ENCODE measurements at regions not wholly inside any gene's neighbourhood (a gene's known extent, or its start where the extent isn't known, plus 50 kb on each side); places are given as distances from the start of the nearest gene placed in this dataset.

DNA sequence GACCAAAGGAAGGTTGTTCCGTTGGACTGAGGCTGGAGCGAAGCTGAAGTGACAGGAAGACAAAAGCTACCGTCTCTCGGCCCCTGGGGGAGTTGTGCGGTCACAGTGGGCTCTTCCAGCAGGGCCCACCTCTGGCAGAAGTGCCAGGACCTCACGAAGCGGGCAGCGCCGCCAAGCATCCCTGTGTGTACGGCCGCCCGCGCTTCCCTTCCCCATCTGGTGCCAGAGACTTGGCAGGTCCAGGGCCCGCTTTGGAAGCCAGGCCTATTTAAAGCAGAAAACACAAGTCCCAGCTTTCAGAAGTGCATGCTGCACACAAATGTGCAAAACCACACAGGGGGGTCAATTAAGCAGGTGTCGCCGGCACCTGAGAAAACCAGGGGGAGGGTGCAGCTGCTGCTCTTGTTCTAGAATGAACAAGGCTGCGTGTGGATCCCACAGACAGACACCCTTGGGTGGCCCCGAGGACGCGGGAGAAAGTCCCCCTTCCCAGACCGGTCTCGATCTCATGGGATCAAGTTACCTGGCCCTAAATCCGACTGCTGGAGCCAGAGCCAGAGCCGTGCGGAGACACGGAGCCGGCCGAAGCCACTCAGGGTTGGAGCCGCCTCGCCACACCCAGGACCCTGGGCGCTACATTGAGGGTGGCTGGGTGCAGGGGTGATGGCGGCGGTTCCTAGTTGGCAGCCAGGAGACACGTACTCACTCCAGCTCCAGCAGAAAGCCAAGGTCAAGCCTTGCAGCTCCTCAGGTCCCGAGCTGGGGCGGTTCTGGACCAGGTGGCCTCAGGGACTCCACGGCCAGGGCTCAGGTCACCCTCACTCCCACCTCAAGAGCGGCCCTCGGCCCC is 51.8 kb upstream of the PPP2R2D start:
- no peaks in the 10 kb centered on the region for H3K36me3 ChIP-seq (ENCODE audit: control insufficient read depth, insufficient read depth, low read length)
- H3K4me3 ChIP-seq (ENCODE audit: low read depth, low read length): no peak overlapping the region
- CTCF ChIA-PET: no interaction called here
- TF ChIP-seq CTCF (IDR thresholded peaks at IDR 0.05; ENCODE audit: insufficient read depth, low read depth, low read length): no peak
- H3K27me3 ChIP-seq (ENCODE audit: control insufficient read depth, insufficient read depth, low read length): no peaks in the 10 kb centered on the region
- no peak for DNase-seq (ENCODE audit: low read depth)
- POLR2A ChIA-PET: no interaction called here

DNA sequence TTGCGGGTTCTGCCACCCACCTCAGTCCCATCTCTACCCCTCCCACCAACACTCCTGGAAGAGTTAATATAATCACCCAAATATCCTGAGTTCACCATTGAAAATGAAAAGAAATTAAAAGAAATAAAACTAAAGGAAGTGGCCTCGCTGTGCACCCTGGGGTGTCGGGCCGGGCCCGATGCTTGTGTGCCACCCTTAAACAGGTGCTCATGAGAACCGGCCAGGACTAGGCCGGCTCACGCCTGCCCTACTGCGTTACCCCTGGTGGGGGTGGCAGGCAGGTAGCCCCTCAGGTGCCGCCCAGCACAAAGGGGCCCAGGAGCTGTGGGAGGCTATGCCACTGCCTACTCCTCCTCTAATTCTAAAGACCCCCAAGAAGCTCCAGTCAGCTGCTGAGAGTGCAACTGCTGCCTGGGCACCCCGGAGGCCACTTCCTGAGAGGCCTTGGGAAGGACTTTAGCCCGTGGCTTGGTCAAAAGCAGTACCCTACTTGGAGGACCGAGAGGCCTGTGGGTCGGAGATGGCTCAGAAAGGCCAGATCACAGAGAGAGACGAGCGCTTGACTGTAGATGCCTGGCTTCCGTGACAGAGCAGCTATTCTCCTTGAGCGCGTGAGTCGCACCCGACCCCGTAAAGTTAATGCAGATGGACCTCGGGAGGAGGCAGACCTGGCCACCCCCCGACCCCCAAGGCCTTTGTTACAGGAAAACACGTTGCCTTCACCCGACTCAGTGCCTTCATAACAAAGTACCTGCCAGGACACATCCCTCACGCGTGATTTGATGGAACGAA is 51.0 kb upstream of the PPP2R2D start:
- Histone ChIP-seq H3K27me3 (ENCODE audit: control insufficient read depth, insufficient read depth, low read length) (no peaks in the 10 kb centered on the region), H3K36me3 (ENCODE audit: control insufficient read depth, insufficient read depth, low read length) (no peaks in the 10 kb centered on the region), H3K4me3 (ENCODE audit: low read depth, low read length) (no peak overlapping the region)
- no peak for DNase-seq (ENCODE audit: low read depth)
- no peak for TF ChIP-seq CTCF (IDR thresholded peaks at IDR 0.05; ENCODE audit: insufficient read depth, low read depth, low read length)
- POLR2A ChIA-PET: no interaction called here
- CTCF ChIA-PET: no interaction called here

DNA sequence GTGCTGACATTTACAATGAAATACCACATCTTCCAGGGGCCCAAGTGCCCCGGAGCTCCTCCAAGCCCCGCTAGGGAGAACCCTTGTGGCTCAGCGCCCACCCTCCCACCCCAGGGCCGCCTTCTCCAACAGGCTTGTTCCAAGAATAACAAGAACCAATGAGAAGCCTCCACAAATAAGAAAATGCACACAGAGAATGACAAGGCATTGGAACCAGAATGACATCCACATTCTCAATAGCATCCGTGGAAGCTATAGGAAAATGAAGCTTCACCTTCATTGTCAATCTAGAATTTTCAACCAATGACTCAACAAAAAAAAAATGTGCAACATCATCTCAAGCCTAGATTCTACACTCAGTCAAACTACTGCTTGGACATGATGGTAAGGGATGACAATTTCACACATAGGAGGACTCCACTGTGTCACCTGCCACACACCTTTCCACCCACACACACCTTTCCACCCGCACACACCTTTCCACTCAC is 50.4 kb upstream of the PPP2R2D start:
- no peak for DNase-seq (ENCODE audit: low read depth)
- POLR2A ChIA-PET: no interaction called here
- TF ChIP-seq CTCF (IDR thresholded peaks at IDR 0.05; ENCODE audit: insufficient read depth, low read depth, low read length): no peak
- H3K4me3 ChIP-seq (ENCODE audit: low read depth, low read length): no peak overlapping the region
- no peaks in the 10 kb centered on the region for H3K27me3 ChIP-seq (ENCODE audit: control insufficient read depth, insufficient read depth, low read length)
- no peaks in the 10 kb centered on the region for H3K36me3 ChIP-seq (ENCODE audit: control insufficient read depth, insufficient read depth, low read length)
- CTCF ChIA-PET: no interaction called here
